NCI-H510A (cell line): ENCODE measurements at regions not wholly inside any gene's neighbourhood (a gene's known extent, or its start where the extent isn't known, plus 50 kb on each side); places are given as distances from the start of the nearest gene placed in this dataset.
"Not testable (repeated sequence)": the region's sequence is repeated elsewhere in the genome, so short reads cannot be mapped to it uniquely, and the experiment has no call there.

Experiments used
- DNase-seq: peaks from one replicate; lab custom pipeline; 2025; lab: John Stamatoyannopoulos, UW

DNA sequence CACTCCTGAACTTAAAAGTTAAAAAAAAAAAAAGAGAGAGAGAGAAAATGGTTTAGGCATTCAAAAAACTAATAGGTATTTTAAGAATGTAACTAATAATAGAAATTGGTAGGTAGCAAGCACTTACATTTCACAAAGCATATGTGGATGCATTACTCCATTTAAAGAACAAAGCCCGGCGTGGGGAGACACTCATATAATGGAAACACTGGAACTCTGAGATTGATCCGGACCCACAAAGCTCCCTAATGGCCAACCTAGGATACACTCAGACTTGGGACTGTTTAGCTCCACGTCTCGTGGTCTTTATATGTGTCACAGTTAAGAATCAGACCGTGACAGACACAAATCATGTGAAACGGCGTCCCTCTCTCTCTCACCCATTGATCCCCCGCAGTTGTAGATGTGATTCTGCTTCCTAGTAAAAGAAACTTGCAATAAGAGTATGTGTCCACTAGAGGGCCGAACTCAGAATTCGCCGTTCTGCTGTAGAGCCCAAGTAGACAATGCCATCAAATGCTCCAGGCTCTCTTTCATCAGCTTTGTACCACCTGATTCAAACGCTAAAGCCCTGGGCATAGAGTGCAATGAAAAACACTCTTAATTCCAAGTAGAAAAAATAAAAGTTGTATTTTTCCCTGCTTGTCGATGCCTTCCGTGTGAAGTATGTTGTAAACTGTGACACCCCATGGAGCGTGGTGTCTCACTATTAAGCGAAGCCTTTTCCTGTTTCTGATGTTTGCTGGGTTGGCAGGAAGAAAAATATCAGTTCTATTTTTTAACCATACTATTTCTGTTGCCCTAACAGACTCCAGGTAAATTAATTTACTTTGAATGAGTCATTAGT is 429.0 kb upstream of the MTPN start:
- no peak for DNase-seq

DNA sequence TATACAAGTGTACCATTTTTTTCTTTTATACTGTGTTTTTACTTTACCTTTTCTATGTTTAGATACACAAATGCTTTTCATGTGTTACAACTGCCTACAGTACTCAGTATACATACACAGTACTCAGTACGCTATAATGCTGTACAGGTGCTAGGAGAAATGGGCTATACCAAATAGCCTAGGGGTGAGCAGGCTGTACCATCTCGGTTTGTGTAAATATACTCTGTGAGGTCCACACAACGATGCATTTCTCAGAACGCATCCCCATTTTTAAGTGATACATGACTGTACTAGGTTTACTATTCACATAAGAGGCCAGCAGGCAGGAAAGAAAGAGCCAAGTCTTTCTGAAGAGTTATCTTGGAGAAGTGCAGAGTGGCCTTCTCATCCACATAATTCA is 426.4 kb upstream of the MTPN start:
- DNase-seq = no peak

DNA sequence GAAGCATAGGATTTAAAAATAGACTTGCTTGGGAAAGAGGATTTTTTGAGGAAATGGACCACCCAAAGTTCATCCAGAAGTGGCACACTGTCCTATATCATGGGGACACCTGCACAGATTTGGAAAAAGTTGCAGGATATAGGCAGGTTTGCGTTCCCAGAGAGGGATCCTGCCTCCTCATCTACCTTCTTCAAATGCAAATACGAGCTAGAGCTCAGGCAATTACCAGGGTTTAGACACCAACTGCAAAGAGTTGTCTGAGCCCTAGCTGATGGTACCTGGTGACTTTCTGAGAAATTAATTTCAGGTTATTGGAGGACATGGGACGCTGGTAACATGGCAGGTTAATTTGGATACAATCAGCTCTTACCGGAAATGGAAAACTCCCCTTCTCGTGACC is 423.7 kb upstream of the MTPN start:
- no peak for DNase-seq

DNA sequence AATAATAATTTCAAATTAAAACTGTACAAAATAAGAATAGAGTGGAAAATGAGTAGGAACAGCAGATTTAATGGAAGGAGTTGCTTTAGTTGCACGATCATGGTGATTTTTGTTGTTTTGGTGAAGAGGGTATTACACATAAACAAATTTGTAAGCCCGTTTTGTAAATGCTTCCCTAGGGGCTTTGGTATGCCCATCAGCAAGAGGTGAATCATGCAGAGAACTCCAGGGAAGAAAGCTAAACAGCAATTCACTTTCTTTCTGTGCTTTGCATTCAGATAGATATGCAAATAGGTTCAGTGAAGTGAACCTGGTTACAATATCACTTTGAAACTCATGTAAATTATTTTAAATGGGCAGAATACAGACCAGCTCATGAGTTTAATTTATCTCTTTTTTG is 422.2 kb upstream of the MTPN start:
- DNase-seq = no peak

DNA sequence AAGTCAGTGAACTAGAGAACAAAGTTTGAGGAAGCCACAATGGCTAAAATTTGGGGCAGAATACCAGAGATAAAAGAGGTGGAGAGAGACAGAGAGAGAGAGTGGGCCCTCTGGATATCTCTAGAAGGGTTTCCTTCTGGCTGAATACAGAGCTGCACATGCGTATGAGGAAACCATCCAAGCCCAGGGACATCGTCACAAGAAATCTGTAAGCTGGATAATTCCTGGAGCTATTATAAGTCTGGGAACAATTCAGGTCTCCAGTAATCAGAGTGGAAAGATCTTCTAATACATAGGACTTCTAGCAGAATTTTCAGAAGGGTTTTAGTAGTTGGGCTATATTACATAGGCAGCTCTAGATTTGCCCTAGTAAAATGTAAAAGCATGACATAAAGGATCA is 415.7 kb upstream of the MTPN start:
- no peak for DNase-seq

DNA sequence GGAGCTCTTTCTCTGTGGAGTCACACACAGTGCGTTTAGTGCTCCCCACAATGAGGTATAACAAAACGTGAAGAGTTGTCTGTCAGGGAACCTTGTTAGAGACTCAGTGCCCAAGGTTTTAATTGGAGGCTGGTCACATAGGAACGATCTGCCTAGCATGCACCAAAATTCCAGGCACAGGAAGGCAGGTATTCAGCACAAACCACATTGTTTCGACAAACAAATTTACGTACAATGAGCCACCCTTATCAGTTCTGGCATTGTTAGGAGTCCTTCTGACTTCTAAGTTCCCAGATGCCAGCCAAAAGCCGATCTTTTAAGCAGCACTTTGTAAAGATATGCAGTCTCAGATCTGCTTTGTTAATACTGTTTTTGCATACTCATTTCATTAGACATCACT is 414.2 kb upstream of the MTPN start:
- no peak for DNase-seq

DNA sequence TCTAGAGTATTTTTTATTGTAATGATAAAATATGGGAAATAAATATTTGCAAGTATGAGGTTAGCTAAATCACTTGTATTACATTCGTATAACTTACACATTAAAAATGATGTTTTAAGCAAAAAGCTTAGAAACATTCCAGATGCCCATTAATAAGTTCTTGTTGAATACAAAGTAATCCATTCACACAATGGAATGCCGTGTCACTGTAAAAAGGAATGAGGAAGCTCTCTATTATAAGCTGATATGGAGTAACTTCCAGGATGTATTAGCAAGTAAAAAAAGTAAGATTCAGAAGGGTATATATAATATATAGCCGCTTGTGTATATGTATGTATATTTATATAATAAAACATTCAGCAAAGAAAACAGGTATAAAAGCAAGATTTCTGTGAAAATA is 412.8 kb upstream of the MTPN start:
- DNase-seq = no peak

DNA sequence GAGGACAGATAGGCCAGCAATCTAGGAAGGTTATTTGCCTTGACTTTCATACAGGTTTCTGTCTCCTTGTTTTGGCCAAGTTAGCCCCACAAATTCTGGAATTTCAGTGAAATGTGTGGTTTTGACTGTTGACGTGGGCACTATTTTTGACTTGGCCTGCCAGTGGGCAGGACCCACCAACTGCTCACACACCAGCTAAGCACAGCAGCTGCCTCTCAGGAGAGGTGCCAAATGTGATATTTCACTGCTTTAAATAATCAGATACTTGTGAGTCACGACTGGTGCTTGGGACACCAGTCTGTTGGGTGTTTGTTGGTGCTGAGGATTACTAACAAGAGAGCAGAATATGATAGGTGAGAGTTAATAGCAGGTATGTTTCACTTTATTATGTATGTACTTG is 409.7 kb upstream of the MTPN start:
- no peak for DNase-seq

DNA sequence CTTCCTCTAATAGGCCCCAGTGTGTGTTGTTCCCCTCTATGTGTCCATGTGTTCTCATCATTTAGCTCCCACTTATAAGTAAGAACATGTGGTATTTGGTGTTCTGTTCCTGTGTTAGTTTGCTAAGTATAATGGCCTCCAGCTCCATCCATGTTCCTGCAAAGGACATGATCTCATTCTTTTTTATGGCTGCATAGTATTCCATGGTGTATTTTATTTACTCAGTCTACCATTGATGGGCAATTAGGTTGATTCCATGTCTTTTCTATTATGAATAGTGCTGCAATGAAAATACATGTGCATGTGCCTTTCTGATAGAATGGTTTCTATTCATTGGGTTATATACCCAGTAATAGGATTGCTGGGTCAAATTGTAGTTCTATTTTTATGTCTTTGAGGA is 394.2 kb upstream of the MTPN start:
- DNase-seq = not testable (repeated sequence)

DNA sequence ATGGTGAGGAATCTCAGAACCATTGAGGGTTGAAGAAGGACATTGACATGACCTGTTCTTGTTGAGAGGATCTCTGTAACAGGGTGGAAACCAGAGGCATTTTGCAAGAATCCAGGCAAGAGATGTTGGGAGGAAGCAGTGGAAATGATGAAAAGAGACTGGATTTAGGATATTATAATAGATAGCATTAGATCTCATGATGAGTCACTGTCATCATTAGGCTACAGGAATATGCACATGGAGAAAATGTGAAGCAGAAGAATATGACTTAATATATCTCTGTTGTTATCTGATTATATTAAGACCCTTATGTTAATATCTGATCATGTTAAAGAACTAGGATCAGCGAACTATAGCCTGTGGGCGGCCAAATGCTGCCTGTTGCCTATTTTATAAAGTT is 393.0 kb upstream of the MTPN start:
- DNase-seq = no peak

DNA sequence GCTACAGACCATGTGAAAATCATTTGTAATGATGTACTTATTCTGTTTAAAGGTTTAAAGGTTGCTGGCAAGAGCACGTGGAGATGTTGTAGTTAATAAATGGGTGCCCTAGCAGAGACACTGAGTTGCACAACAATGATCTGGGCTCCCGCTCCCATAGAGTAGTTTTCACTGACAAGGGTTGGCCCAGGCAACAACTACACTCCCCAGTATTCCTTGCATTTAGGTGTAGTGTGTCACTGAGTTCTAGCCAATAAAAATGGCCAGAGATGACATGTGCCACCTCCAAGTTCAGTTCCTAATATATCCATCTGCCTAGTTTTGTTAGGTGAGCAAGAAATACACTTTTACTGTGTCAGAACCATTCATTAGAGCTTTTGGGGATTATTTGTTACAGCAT is 392.1 kb upstream of the MTPN start:
- DNase-seq = no peak

DNA sequence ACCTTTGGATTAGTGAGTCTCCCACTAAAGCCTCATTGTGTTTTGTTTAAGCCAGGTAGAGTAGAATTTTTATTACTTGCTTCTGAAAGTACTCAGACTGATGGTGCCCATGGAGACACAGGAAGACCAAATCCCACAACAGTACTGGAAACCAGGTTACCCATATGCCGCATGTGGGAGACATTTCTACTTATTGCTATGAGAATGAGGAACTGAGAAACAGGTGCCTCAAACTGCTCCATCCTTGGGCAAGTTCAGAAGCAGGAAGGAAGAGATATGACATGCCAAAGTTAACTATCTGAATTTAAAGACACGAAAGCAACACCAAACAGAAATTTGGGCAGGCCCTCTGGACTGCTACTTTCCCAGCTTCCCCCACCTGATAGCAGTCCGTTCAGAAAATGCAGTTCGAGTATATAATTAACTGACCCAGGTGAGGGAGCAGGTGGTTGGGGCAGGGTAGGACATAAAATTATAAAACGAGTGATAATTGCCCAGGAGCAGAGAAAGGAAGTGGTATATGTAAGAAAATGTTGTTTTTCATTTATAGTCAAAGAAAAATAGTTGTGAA is 382.3 kb upstream of the MTPN start:
- DNase-seq = no peak

DNA sequence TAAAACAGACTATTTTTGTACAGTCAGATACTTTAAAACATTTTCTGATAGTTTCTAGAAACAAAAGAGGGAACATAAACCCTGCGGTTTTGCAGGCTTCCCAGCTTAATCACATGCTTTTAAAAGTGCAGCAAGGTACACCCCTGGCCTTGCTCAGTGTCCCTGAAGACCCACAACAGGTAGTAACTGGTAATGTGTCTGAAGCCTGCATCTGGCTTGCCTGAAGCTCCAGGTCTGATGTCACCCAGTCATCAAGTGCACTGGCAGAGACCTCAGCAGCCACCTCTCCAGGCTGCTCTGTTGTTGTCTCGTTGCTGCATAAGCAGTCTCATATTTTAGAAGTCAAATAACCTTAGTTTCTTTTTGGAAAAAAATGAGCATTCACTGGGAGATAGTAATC is 376.1 kb upstream of the MTPN start:
- no peak for DNase-seq

DNA sequence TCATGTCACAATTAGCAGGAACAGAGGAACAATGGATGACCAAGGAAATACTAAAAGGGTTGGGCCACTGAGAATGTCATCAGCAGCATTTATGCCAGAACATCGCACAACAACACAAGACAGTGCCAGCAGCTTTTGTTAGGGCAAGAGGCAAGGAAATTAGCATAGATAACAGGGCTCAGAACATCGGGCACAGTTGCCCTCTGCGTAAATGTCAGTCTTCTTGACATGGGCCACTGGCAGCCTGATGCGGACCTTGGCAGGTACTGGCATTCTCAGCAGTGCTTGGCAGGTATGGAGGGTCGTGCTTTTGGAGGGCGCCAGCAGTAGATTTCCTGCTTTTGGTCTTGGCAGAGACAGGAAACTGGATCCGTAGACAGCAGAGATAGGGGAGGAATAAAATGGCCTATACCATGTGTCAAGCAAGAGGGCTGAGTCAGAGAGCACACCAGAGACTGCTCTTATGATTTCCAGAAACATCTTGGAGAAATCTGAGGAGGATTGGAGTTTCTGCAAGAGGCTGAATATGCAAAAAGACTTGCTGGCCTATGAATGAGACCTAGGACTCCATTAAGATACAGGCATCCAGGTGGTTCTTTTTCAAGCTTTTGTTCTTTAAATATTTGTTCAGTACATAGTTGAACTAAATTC is 371.5 kb upstream of the MTPN start:
- no peak for DNase-seq

DNA sequence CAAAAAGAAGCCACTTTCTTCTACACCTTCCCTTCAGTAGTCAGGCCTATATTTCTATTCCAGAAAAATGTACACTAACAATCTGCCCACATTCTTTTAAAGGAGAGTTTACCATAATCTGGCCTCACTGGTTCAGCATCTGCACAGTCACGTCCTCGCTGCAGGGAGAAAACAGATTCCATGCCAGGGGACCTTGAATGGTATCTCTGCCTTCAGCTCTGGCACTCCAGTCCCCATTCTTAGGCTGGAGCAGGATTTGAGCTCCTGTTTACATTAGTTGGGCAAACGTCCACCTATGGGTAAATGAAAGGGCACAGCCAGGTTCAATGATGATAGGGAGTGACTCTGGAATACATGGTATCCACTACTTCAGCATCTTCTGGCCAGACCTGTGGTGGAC is 371.0 kb upstream of the MTPN start:
- no peak for DNase-seq

DNA sequence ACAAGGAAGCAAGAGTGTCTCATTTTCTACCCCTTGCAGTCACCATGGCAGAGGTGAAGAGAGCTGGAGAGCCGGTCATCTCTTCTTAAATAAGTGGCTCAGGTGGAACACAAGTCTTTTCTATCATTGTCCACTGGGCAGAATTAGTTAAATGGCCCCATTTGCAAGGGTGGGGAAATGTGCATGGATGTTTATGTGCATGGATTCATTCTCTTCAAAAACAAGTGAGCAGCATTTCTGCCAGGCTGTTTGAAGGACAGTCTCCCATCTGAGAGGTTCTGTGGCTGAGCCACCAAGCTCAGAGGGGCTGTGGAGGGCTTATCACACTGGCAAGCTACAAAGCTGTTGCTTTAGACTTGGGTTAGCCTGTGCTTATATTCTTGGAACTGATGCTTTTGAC is 370.3 kb upstream of the MTPN start:
- DNase-seq = no peak

DNA sequence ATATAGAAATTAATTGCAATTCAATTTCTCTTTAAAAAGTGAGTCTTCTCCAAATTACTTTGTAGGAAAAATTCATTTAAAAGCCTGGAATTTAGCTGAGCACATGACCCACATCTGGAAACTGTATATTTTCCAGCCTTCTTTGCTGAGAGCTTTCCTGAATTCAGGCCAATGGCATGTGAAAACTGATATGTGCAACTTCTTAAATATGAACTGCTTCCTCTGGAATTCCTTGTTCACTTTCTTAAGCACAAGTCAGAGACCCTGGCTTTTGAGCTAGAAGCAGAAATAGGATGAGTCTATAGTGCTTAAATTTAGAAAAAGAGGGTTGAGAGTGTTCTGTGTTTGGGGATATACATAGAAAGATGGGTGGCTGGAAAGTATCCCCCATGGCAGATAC is 365.1 kb upstream of the MTPN start:
- no peak for DNase-seq

DNA sequence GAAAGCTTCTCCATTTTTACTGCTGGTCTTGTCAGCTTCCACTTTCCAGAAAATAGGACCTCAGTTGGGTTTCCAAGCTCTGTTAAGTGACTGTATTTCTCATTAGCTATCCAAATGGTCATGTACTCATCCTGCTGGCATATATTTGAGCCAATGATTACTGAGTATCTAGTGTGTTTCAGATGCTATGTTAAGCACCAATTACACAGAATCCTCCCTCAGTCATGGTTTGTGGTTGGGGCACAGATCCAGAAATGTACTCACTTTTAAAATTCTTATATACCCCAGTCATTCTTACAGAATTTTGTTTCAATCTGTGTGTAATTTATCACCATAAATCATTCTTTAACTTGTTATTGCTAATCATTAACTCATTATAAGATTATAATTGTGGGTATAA is 362.3 kb upstream of the MTPN start:
- no peak for DNase-seq

DNA sequence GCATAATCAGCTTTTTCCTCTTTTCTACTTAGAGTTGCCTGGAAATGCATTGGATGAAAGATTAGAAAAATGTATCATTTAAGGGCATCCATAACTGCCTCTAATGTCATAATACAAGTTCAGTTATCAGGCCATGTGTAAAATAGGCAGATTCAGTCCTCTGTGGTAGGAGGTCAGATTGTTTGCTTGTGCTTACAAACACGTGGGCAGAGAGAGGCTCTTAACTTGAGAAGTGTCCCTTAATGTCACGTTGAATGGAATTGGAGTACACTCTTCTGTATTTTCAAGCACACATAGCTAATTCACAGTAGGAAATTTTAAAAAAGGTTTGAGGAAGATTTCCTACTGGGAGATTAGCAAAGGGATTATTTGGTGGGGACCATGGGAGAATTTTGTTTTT is 359.8 kb upstream of the MTPN start:
- peak; percentile 24 for DNase-seq

DNA sequence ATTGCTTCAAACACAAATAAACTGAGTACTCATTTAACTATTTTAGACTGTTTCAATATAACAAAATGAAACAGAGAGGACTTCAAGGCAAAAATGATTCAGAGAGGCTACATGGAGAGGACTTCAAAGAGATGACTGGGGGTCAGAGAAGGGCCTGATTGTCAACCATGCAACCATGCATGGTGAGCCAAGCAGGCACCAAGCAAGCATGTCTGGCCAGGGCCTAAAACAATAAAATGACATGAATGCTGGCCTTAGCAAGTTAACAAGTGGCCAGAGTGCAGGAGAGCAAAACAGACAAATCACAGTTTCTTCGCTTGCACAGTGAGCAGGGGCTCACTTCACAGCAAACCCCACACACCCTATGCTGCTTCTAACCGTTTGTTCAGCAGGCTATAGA is 356.5 kb upstream of the MTPN start:
- no peak for DNase-seq

DNA sequence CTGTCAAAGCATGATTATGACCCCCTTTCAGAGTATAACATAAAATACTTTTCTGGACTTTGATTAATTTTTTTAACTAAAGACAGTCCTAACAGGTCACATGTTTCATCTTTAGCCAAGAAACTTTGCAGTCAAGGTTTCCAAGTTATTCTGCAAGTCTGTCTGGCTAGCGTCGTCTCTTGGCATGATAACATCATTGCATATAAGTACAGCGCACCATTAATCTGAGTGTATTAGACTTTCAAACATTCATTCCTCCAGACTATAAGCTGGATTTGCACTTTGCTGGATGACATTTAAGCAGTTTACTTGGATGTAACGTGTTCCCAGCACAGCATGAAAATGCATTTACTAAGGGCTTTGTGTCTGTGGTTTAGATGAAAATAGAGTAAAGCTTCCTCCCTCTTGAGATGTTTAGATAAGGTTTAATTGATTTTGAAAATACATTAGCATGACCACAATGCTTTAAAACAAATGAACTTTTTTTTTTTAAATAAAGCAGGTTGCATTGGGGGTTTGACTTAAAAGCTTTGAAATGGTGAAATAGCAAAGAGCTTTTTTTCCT is 349.0 kb upstream of the MTPN start:
- no peak for DNase-seq

DNA sequence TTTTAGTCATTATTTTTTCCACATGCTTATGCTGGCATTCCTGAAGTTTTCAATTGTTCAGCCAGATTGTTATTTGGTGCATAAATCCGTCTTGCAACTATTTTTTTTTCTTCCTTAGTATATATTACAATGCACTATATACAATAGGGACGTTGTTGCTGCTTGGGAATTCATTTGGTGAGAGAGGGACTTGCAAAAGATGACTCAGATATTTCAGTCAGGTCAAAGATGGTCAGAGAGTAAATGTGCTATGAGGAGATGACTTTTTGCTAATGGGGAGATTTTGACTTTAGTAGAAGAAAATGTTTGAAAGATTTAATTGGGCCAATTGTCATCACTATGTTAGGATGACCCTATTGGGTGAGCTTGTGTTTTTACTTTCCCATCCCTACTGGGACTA is 348.4 kb upstream of the MTPN start:
- DNase-seq = no peak

DNA sequence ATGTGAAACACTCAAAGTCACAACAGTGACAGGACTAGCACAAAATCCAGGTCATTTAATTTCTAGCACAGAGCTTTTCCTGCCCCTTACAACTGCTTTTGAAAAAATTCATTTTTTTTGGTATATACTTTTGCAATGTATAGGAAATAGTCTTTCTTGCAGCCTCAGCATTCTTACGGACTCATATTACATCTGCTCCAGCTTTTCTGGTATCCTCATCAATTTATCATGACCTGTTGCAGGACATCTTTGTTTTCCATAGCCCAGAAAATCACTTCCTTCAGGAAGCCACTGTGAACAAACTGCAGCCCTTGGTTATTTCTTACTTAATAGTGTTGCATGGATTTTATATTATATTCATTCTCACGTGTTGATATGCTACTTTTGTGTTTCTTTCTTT is 347.9 kb upstream of the MTPN start:
- DNase-seq = no peak
